ENCODE measurements at regions not wholly inside any gene's neighbourhood (a gene's known extent, or its start where the extent isn't known, plus 50 kb on each side); places are given as distances from the start of the nearest gene placed in this dataset.

DNA sequence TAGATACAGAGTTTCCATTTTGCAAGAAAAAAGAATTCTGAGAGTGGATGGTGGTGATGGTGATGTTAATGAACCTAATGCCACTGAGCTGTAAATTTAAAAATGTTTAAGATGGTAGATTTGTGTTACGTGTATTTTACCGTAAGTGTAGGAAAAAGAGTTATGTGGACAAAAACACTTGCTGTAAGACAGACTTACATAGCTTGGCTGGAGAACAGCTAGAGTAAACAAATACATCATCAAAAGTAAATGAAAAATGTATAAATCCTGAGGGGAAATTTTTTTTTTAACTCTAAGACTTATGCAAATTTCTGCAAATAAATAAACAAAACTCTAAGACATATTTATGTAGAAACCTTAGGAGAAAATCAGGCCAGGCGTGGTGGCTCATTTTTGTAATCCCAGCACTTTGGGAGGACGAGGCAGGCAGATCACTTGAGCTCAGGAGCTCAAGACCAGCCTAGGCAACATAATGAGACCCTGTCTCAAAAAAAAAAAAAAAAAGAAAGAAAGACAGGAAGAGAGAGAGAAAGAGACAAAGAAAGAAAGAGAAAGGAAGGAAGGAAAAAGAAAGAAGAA lies 66.2 kb upstream of the CDK13 start:
- Histone ChIP-seq H3K36me3 (no peaks in the 10 kb centered on the region), H3K27ac (no peak overlapping the region), H3K4me3 (no peak overlapping the region), H3K4me1 (no peaks in the 10 kb centered on the region), H3K27me3 (no peaks in the 10 kb centered on the region), H3K9me3 (peaks cover 11 to 21% (median 15%) of the 10 kb centered on the region in 4 donors)
- WGBS, 5 donors: 73 to 79% (median 77%) methylated on average over 4 of the region's 4 CpGs
- TF ChIP-seq EP300 (IDR thresholded peaks at IDR 0.05) (no peak), POLR2A (IDR thresholded peaks at IDR 0.05) (no peak), POLR2AphosphoS5 (IDR thresholded peaks at IDR 0.05) (no peak)
- TF ChIP-seq, protein P1, sequence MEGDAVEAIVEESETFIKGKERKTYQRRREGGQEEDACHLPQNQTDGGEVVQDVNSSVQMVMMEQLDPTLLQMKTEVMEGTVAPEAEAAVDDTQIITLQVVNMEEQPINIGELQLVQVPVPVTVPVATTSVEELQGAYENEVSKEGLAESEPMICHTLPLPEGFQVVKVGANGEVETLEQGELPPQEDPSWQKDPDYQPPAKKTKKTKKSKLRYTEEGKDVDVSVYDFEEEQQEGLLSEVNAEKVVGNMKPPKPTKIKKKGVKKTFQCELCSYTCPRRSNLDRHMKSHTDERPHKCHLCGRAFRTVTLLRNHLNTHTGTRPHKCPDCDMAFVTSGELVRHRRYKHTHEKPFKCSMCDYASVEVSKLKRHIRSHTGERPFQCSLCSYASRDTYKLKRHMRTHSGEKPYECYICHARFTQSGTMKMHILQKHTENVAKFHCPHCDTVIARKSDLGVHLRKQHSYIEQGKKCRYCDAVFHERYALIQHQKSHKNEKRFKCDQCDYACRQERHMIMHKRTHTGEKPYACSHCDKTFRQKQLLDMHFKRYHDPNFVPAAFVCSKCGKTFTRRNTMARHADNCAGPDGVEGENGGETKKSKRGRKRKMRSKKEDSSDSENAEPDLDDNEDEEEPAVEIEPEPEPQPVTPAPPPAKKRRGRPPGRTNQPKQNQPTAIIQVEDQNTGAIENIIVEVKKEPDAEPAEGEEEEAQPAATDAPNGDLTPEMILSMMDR (IDR thresholded peaks at IDR 0.05): no peak
- intact Hi-C loops (cut with DNase I; ENCODE audit: low total_unique reads): no loop called here
- DNase-seq: no peak

DNA sequence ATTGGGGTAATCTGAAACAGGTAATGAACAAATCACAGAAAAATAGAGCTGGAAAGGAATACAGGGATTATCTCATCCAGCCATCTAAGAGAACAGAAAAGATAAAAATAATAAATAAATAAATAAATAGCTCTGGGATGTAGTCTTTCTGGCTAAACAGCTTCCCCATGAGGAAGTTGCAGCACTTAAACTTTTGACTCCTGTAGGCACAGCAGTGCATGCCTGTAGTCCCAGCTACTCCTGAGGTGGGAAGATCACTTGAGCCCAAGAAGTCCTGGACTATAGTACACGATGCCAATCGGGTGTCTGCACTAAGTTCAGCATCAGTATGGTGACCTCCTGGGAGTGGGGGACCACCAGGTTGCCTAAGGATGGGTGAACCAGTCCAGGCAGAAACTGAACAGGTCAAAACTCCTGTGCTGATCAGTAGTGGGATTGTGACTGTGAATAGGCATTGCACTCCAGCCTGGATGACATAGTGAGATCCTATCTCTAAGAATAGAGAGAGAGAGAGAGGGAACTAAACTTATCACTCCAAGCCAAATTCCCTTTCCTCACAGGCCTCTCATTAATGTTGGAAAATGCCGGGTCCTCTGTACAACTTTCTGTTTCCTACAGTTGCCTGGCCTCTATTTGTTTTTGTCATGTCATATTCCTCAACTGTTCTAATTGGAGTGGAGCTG lies 61.7 kb upstream of the CDK13 start:
- H3K4me1 ChIP-seq: no peaks in the 10 kb centered on the region
- peak in 1 of 2 donors; percentile 12 for DNase-seq
- 77 to 82% (median 80%) methylated on average over 3 of the region's 3 CpGs for WGBS, 5 donors
- no peak overlapping the region for H3K27ac ChIP-seq
- intact Hi-C loops (cut with DNase I; ENCODE audit: low total_unique reads): no loop called here
- H3K27me3 ChIP-seq: peaks cover 0 to 5% (median 0%) of the 10 kb centered on the region in 3 donors
- H3K9me3 ChIP-seq: no peaks in the 10 kb centered on the region
- TF ChIP-seq EP300 (IDR thresholded peaks at IDR 0.05) (no peak), POLR2AphosphoS5 (IDR thresholded peaks at IDR 0.05) (no peak), POLR2A (IDR thresholded peaks at IDR 0.05) (no peak)
- TF ChIP-seq, protein P1 (IDR thresholded peaks at IDR 0.05): no peak
- H3K4me3 ChIP-seq: no peak overlapping the region
- H3K36me3 ChIP-seq: no peaks in the 10 kb centered on the region

DNA sequence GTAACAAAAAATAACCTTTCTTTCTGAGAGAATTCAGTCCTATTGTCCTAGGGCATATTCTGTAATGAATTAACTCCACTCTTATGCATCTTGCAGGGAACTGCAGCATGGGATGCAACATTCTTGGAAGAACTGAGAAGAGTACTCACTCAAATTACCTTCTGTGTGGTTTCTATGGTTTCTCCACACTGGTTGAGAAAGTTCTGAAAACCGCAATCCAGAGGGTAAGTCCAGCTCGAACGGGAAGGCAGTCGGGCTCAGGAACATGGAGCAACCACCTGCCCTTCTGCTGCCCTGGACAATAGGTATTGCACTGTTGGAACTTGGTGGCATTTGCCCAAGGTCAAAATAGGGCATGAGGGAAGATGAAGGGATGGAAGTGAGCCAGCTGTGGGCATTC lies 59.6 kb upstream of the CDK13 start:
- H3K4me3 ChIP-seq: no peak overlapping the region
- no peaks in the 10 kb centered on the region for H3K36me3 ChIP-seq
- TF ChIP-seq POLR2A (IDR thresholded peaks at IDR 0.05): no peak
- no peak for TF ChIP-seq POLR2AphosphoS5 (IDR thresholded peaks at IDR 0.05)
- TF ChIP-seq, protein P1 (IDR thresholded peaks at IDR 0.05): no peak
- no peak for DNase-seq
- no peak overlapping the region for H3K27ac ChIP-seq
- H3K9me3 ChIP-seq: no peaks in the 10 kb centered on the region
- intact Hi-C loops (cut with DNase I; ENCODE audit: low total_unique reads): no loop called here
- H3K27me3 ChIP-seq: peaks cover 0 to 5% (median 0%) of the 10 kb centered on the region in 3 donors
- 78 to 88% (median 82%) methylated on average over 4 of the region's 4 CpGs for WGBS, 5 donors
- no peaks in the 10 kb centered on the region for H3K4me1 ChIP-seq

DNA sequence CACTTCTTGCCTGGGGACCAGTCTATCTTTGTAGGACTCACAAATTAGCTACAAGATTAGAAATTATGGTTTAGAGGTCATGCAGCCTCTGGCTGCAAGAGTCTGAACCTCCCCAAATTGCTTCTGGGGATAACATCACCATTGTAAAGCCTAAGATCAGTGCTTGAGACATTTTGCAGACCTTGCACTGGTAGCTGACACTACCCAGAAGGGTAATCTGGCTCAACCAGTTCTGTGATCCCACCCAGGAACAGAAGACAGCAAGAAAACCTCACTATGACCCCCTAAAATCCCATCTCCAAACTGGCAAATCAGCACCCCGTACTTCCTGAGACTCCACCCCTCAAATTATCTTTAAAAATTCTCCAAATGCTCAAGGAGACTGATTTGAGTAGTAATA lies 58.2 kb upstream of the CDK13 start:
- 35 to 50% (median 48%) methylated on average over 1 of the region's 1 CpG for WGBS, 5 donors
- TF ChIP-seq, protein P1 (IDR thresholded peaks at IDR 0.05): no peak
- TF ChIP-seq POLR2A (IDR thresholded peaks at IDR 0.05) (no peak), EP300 (IDR thresholded peaks at IDR 0.05) (no peak), POLR2AphosphoS5 (IDR thresholded peaks at IDR 0.05) (no peak)

More for the DNA sequence above, 58.2 kb upstream of the CDK13 start:
- Histone ChIP-seq H3K27me3 (peaks cover 0 to 5% (median 0%) of the 10 kb centered on the region in 3 donors), H3K4me1 (peaks cover 4 to 6% (median 5%) of the 10 kb centered on the region in 4 donors), H3K27ac (no peak overlapping the region), H3K36me3 (no peaks in the 10 kb centered on the region), H3K4me3 (no peak overlapping the region), H3K9me3 (no peaks in the 10 kb centered on the region)
- intact Hi-C loops (cut with DNase I; ENCODE audit: low total_unique reads): no loop called here
- DNase-seq: no peak

Data from stomach (tissue), 8 donors.